Bone marrow (tissue), 2 donors: ENCODE measurements at regions not wholly inside any gene's neighbourhood (a gene's known extent, or its start where the extent isn't known, plus 50 kb on each side); places are given as distances from the start of the nearest gene placed in this dataset.
A peak's percentile ranks its signal among the peaks of the same experiment; 100 is the strongest.
"Not testable (repeated sequence)": the region's sequence is repeated elsewhere in the genome, so short reads cannot be mapped to it uniquely, and the experiment has no call there.

Source experiments
- DNase-seq, 2 donors: peaks; one replicate each; lab custom pipeline; 2025; lab: John Stamatoyannopoulos, UW

DNA sequence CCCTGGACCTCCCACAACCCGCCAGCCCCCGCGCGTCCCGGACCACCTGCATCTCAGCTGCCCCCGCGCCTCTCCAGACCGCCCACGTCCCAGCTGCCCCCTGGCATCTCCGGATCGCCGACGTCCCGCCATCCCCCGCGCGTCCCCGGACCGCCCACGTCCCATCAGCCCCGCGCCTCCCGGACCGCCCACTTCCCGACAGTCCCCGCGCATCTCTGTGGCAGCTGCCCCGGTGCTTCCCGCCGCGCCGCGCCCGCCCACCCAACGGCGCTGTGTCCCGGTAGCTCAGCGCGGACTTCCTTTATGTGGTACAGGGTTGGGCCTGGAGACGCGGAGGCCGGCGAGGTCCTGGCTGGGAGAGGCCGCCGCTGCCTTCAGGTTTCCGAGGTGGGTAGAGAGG lies 874.9 kb downstream of the TMEM121 start:
- DNase-seq, result not testable (repeated sequence)

DNA sequence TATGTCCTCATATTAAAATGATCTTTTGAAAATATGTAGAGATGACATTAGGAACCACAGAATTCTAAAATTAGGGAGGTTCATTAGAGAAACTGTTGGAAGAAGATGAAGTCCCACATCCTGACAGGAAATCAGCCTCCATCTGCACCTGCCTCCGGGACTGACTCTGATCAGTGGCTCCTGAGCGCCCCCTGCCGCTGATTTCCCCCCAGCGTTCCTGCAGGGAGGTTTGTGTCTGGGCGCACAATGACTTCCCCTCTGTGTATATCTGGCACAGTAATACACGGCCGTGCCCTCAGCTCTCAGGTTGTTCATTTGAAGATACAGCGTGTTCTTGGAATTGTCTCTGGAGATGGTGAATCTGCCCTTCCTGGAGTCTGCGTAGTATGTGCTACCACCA lies 883.8 kb downstream of the TMEM121 start:
- DNase-seq, result not testable (repeated sequence)

DNA sequence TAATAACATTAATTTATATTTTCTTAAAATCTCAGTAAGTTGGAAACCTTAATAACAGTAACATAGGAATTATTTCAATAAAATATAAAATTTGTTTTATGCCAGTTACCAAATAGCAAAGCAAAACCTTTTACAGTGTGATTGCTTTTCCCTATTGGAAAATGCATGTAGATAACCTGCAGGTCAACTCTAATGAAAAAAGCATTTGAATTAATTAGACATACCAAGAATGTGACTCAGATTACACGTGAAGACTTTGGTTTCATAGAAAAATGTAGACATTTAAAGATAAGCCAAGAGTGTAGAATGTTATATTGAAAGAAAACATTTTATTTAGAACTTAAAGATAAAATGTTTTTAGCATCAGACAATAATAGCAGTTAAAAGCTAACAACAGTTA lies 888.1 kb downstream of the TMEM121 start:
- DNase-seq, result no peak

DNA sequence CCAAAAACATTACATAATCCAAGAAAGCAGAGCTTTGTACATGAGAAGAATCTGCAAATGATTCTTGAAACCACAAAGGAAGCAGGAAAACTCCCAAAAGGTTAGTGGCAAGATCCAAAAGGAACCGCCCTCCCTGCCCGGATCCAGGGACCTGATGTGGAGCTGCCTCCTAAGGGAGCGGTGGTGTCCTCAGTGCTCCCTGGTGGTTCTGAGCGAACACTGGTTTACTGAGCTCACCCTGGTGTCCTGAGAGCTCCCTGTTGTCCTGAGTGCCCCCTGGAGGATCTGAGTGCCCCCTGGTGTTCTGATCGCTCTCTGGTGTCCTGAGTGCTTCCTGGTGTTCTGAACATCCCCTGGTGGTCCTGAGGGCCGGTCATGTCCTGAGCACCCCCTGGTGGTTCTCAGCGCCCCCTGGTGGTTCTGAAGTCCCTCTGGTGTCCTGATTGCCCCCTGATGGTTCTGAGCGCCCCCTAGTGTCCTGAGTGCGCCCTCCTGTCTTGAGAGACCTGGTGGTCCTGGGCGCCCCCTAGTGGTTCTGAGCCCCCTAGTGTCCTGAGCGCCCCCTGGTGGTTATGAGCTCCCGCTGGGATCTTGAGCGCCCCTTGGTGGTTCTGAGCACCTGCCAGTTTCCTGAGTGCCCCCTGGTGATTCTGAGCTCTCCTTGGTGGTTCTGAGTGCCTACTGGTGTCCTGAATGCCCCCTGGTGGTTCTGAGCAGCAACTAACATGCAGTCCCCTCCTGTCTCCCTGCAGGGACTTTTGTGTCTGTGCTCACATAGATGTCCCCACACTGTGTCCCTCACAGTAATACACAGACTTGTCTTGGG lies 891.1 kb downstream of the TMEM121 start:
- DNase-seq, result peak; percentile 19 to 21

DNA sequence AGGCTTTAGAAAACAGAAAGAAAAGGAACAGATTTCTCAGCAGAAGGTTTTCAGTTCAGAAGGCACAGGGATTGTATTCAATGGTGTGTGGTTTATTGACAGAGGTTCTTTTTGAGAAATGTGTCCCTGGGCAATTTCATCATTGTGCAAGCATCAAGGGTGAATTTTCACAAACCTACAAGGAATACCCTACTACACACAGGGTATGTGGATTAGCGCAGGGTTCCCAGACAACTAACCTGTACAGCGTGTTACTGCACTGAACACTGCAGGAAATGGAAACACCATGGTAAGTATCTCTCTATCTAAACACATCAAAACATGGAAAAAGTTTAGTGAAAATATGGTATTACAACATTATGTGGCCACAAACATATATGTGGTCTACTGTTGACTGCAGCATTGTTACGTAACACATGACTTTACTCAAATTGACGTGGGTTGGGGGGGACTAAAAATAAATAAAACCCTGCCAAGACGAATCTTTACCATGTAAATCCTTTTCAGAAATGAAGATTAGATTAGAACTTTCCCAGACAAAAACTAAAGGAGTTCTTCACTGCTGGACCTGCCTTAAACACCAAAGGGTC lies 893.1 kb downstream of the TMEM121 start:
- DNase-seq, result no peak

DNA sequence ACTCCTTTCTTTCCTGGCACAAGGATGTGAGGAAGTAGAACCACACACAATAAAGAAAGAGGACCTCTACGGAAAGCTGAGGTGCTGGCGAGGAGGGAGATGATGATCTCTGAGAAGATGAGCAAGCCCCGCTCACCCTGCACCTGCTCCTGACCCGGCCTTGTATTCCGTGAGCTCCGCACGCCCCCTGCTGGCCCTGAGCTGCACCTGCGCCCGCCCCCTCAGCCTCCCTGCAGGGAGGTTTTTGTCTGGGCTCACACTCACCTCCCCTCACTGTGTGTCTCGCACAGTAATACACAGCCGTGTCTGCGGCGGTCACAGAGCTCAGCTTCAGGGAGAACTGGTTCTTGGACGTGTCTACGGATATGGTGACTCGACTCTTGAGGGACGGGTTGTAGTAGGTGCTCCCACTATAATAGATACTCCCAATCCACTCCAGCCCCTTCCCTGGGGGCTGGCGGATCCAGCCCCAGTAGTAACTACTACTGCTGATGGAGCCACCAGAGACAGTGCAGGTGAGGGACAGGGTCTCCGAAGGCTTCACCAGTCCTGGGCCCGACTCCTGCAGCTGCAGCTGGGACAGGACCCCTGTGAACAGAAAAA lies 895.1 kb downstream of the TMEM121 start:
- peak; percentile 13 to 57 for DNase-seq

DNA sequence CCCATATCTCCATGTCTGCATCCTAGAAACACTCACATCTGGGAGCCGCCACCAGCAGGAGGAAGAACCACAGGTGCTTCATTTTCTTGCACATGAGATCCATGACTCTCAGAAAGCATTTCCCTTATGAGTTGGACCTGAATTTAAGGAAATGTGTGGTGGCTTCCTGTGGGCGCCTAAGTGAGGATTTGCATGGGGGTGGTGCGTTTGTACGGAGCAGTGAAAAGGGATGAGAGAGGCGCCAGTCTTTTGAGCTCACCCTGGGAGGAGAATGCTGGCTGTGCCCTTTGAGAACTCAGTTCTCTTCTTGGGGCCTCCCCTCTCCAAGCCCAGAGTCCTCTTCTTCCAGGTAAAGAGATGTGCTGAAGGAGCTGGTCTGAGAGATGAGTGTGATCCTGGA lies 895.7 kb downstream of the TMEM121 start:
- DNase-seq, result peak in 1 of 2 donors; percentile 13

DNA sequence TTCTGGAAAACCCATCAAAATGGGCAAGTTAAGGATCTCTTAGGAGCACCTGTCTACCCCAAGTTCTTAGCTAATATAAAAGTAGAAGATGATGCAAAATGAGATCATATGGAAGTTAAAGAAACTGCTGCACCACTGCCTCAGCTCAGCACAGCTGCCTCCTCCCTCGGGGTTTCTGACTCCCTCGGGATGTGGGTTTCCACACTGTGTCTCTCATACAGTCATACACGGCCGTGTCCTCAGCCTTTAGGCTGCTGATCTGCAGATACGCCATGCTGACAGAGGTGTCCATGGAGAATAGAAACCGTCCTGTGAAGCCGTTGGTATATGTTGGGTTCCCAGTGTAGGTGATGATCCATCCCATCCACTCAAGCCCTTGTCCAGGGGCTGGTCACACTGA lies 898.8 kb downstream of the TMEM121 start:
- DNase-seq, result not testable (repeated sequence)

DNA sequence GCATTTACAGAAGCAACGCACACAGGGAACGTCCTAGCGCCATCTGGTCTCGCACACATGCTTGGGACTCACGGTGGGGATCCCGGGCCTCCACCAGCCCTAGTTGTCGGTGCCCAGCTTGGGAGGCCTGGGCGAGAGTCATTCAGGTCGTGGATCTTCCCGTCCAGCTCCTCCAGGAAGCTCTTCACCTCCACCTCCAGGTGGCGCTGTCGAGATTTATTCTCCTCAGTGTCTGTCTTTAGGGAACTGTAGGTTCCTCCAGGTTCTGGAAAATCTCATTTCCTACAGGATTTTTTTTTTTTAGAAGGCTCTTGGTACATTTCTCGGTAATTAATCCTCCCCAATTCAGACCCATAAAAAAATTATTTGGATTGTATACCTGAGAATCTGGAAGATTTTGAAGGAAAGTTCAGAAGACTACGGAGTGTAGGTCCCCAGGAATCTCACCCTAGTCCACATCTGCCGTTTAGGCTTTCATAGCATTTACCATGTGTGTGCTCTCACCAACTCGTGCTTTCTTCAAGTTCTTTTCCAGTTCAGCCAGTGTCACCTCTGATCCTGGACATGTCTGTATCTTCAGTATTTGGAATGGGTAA lies 910.0 kb downstream of the TMEM121 start:
- DNase-seq, result no peak

DNA sequence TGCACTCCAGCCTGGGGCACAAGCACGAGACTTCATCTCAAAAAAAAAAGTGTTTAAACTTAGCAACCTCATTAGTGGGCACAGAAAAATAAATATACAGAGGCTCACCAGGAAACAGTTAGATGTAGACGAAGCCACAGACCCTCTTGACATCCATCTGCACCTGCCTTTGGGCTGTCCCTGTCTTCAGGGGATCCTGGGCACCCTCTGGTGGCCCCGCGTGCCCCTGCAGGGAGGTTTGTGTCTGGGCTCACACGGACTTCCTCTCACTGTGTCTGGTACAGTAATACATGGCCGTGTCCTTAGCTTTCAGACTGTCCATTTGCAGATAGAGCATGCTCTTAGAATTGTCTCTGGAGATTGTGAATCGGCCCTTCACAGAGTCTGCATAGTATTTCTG lies 916.5 kb downstream of the TMEM121 start:
- peak in 1 of 2 donors; percentile 71 for DNase-seq

DNA sequence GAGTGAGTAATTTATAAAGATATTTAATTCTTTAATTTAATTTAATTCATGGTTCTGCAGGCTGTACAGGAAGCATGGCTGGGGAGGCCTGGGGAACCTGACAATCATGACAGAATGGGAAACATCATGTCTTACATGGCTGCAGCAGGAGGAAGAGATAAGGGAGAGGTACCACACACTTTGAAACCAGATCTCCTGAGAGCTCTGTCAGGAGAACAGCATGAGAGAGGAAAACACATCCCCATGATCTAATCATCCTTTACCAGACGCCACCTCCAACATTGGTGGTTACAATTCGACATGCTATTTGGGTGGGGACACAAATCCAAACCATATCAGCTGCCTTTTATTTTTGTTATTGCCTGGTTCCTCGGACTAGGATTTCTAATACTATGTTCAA lies 928.6 kb downstream of the TMEM121 start:
- DNase-seq, result peak in 1 of 2 donors; percentile 76

DNA sequence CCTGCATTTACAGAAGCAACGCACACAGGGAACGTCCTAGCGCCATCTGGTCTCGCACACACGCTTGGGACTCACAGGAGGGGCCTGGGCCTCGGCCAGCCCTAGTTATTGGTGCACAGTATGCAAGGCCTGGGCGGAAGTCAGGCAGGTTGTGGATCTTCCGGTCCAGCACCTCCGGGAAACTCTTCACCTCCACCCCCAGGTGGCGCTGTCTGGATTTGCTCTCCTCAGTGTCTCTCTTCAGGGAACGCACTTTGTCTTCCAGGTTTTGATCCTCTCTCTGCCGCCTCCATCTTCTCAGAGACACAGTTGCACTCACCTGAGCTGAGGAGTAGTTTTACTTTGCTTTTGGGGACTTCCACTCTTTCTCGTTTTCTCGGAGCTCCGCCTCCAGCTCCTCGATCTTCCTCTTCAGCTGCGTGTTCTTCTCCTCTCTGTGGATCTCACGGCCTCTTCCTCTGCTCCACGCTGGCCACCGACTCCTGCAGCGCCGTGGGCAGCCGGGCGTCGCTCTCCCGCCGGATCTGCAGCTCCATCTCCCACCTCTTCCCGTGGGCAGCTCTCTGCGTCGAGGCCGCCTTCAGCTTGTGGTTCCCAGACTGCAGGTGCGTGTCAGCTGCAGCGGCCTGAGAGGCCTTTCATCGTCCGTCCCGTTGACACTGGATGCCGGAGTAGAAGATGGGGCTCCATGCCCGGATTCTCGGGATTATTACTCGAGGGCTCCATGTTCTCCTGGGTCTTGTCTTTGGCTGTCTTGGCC lies 933.8 kb downstream of the TMEM121 start:
- DNase-seq, result no peak

DNA sequence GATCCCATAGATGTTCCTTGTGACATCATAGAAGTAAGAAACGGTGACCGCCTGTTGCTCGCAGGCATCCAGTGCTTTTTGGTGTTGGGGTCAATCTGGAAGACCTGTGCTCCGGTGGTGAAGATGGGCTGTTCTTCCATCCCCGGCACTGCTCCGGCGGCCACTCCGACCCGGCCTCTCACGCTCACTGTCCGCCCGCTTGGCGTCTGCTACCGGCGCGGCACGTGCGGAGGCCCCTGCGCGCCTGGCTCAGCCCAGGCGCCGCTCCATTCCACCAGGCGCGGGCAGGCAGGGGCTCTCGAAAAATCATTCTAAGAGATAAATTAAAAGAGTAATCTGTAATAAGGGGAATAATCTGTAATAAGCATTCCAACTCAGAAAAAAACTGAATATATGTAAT lies 934.5 kb downstream of the TMEM121 start:
- DNase-seq, result no peak

DNA sequence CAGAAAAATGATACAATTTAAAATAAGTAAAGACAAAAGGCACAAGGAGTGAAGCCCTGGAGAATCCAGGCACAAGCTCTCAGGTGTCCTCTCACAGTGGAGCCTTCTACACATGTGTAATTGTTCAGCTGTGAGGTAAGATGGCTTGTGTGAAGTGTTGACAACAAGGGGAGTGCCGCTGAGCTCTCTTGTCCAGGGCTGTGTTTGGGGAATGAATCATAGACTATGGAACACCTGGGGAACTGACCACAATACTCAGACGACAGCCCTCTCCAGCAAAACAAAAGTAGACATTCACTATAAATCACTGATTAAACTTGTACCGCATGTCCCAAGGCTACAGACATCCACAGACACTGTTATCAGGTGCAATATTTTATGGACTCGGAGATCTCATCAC lies 940.1 kb downstream of the TMEM121 start:
- DNase-seq, result not testable (repeated sequence)

DNA sequence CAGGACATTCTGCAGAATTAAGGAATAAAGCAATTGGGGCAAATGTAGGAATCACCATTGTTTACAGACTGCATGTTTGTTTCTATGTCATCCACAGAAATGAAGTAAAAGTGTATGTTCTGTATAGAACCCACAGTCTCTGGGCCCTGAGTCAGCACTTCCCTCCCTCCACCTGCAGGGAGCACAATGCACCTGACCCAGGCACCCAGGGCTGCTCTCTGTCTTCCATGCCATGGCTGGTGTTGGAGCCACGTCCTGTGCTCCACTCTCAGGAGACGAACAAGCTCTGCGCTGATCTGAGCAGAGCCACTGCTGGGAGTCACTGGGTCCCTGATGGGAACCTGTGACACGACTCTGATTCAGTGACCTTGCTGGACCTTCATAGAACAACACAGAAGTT lies 942.5 kb downstream of the TMEM121 start:
- not testable (repeated sequence) for DNase-seq

DNA sequence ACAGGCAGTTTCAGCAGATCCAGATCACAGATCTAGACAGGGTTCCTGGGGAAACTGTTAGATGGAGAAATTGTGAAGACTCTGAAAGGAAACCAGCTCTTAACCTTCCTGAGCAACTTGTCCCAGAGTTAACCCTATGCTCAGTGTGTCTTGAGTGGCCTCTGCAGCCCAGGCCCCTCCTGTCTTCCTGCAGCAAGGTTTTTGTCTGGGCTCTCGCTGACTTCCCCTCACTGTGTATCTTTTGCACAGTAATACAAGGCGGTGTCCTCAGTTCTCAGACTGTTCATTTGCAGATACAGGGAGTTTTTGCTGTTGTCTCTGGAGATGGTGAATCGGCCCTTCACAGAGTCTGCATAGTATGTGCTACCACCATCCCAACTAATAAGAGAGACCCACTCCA lies 943.6 kb downstream of the TMEM121 start:
- peak in 1 of 2 donors; percentile 62 for DNase-seq

DNA sequence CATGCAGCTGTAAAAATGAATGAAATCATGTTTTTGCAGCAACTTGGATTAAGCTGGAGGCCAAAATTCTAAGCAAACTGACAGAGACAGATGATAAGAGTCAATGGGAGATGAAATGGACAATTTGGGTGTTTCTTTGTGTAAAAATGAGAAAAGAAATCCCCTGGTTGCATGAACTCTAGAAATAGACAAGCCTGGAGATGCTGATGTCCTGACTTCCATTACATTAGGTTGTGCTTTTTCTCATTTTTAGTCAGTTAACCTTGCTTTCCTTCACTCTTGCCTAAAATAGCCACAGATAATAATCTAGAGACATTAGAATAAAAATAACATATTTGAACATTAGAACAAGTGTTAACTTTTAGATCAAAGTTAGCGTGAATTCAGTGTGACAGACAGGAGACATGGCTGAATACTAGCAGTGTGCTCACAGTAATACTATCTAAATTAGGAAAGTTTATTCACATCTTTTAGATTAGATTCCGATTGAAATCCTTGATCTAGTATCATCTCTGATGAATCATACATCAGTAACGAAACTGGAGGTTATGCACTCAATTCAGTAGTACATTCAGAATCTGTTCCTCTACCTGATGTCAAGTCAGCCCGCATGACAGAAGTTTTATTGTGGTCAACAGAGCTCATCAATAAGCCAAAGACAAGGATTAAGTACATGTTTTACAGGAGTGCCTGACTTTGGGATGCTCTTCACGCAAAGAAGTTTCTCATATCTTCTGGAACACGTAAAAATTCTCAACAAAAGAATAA lies 948.1 kb downstream of the TMEM121 start:
- not testable (repeated sequence) for DNase-seq

DNA sequence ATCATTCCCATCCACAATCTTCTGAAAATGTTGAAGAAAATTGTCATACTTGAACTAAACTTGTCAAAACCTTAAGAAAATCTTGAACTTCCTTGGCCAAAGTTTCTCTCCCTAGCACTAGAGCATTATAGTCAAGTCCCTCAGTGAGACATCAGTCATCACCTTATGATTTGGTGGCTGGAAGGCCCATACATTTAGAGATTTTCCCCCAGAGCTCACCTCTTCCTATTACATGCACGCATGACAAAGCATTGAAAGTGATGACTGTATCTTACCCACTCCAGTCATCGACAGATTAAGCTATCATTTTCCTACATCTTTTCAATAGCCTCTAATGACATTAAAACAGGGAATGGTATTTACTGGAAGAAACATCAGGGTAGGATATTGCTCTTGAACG lies 948.8 kb downstream of the TMEM121 start:
- DNase-seq, result not testable (repeated sequence)

DNA sequence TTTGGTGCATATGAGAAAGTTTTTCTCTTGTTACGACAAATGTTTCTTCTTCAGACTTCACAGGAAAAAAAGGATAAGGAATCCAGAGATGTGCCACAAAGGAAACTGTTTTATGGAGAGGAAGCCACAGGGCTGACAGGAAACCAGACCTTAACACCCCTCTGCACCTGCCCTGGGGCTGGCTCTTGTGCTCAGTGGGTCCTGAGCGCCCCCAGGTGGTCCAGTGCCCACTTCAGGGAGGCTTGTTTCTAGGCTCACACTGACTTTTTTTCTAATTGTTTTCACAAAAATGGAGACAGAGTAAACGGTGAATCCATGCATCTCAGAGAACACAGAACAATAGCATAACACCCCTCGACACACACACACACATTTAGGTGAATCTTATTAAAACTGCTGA lies 951.2 kb downstream of the TMEM121 start:
- not testable (repeated sequence) for DNase-seq

DNA sequence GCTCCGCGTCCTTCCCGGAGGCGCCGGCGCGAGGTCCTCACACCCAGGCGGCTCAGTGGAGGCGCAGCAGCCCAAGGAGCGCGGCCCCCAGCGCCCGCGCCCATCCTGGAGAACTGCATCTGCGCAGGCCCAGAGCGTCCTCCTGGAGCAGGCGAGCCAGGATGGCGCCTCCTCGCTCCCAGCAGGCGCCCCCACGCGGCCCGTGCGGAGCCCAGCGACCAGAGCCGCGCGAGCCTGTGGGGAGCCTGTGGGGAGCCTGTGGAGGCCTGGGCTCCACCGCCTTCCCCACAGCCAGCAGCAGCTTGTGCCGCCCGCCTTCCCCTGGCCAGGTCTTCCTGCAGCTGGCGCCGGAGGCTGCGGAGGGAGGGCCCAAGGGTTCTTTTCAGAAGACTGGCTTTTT lies 953.9 kb downstream of the TMEM121 start:
- DNase-seq, result not testable (repeated sequence)

DNA sequence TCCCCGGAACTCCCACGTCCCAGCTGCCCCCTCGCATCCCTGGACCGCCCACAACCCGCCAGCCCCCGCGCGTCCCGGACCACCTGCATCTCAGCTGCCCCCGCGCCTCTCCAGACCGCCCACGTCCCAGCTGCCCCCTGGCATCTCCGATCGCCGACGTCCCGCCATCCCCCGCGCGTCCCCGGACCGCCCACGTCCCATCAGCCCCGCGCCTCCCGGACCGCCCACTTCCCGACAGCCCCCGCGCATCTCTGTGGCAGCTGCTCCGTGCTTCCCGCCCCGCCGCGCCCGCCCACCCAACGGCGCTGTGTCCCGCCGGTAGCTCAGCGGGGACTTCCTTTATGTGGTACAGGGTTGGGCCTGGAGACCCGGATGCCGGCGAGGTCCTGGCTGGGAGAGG lies 955.8 kb downstream of the TMEM121 start:
- not testable (repeated sequence) for DNase-seq
